WI38 (cell line): ENCODE measurements at regions not wholly inside any gene's neighbourhood (a gene's known extent, or its start where the extent isn't known, plus 50 kb on each side); places are given as distances from the start of the nearest gene placed in this dataset.

Source experiments
- H3K4me3 ChIP-seq: 2 replicates; pipeline ENCODE4 v1.5.1; 2011; ENCODE audit warnings: low read depth, mild to moderate bottlenecking, control low read depth, low read length
- CTCF ChIP-seq: IDR thresholded peaks from 2 replicates; pipeline ENCODE4 v1.5.1; 2012; ENCODE audit warnings: low read depth, mild to moderate bottlenecking, control low read depth, low read length

GRCh38 chr13:90751026-90751425 lies 596.5 kb upstream of the MIR17HG start:
- no peak for TF ChIP-seq CTCF
- no peak overlapping the region for H3K4me3 ChIP-seq

GRCh38 chr13:90752070-90752469 lies 595.4 kb upstream of the MIR17HG start:
- no peak for TF ChIP-seq CTCF
- no peak overlapping the region for H3K4me3 ChIP-seq

GRCh38 chr13:90757127-90757680 lies 590.3 kb upstream of the MIR17HG start:
- TF ChIP-seq CTCF: no peak
- H3K4me3 ChIP-seq: no peak overlapping the region

- H3K4me3 ChIP-seq: no peak overlapping the region
- no peak for TF ChIP-seq CTCF
Measured at GRCh38 chr13:90760639-90761038, 586.8 kb upstream of the MIR17HG start.

- no peak for TF ChIP-seq CTCF
- no peak overlapping the region for H3K4me3 ChIP-seq
Measured at GRCh38 chr13:90763476-90764150, 583.9 kb upstream of the MIR17HG start.

- no peak overlapping the region for H3K4me3 ChIP-seq
- no peak for TF ChIP-seq CTCF
Measured at GRCh38 chr13:90766386-90766902, 581.0 kb upstream of the MIR17HG start.

GRCh38 chr13:90768116-90768515 lies 579.4 kb upstream of the MIR17HG start:
- no peak overlapping the region for H3K4me3 ChIP-seq
- no peak for TF ChIP-seq CTCF
